AML-193 (cell line): ENCODE measurements at regions not wholly inside any gene's neighbourhood (a gene's known extent, or its start where the extent isn't known, plus 50 kb on each side); places are given as distances from the start of the nearest gene placed in this dataset.
"Not testable (repeated sequence)": the region's sequence is repeated elsewhere in the genome, so short reads cannot be mapped to it uniquely, and the experiment has no call there.

ENCODE experiments used
- DNase-seq, 2 experiments: peaks; one replicate each; lab custom pipeline; 2025; lab: John Stamatoyannopoulos, UW

DNA sequence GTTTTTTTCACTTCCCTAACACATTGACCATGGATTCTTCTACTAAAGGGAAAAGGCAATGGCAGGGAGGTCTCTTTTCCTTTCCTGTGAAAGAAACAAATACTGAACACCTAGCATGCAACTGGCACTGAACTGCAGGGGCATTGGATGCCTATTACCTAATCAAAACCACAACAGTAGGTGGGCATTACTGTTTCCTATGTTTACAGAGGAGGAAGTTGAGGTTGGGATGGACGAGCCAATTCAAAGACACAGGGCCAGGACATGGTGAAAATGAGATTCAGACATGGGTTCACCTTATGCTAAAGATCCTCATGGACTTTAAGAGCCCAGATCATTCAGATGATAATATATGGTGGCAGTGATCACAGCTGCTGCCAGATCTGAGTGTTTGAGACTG, 407.0 kb downstream of the MIAT start:
- DNase-seq: no peak

GRCh38 chr22:27065279-27065678, 407.9 kb downstream of the MIAT start:
- no peak for DNase-seq

- DNase-seq: no peak
These were observed 409.5 kb downstream of the MIAT start for GRCh38 chr22:27066856-27067255.

DNA sequence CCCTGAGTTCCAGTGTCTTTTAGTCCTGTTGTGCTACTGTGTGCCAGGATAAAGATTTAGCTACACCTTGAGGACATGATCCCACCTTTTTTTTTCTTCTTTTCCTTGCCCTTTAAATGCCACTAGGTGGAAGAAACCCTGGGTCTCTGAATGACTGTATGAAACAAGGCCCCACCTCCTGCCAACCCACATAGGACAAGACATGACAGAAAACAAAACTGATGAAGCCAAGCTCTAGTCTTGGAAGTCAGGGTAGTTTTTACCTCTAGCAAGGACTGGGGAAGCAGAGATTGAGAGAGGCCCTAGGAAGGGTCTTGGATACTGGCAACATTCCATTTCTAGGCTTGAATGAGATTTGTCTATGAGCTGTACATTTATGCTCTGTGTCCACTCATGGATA, 410.7 kb downstream of the MIAT start:
- no peak for DNase-seq

GRCh38 chr22:27070594-27070993, 413.2 kb downstream of the MIAT start:
- DNase-seq: no peak

DNA sequence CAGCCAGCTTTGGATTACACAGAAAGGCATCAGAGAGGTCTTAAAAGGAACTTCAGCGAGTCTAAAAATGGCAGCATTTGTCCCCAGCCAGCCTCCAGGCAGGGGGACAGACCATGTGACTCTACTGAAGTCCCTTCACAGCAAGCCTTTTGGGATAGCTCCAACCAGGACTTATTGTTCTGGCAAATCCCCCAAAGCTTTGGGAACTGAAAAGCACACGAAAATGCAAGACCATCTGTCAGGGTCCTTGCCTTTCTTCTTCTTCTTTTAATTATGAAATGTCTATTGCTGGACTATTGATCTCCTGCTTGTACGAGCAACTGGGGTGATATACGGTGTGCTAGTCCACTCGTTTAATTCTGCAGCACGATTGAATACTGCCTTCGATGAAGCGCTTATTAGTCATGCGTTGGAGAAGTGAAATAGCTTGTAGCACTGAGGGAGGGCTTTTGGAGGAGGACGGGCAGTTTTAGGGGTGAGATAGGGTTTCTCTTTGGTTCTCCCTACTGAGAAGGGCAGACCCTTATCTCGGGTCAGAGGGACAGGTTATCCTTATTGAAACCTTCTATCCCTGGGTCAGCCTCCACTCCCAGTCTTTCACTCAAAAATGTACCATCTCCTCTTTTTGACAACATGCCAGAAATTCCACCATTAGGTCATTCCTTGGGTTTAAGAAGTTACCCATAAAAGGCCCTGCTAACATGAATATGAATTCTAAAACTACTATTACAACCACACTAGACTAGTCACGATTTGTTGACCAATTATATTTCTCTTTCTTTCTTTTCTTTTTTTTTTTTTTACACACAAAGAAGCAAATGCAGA, 416.4 kb downstream of the MIAT start:
- DNase-seq: no peak

- no peak for DNase-seq
These were observed 417.8 kb downstream of the MIAT start for GRCh38 chr22:27075028-27075678.

- DNase-seq: no peak
These were observed 418.5 kb downstream of the MIAT start for GRCh38 chr22:27075891-27076290.

DNA sequence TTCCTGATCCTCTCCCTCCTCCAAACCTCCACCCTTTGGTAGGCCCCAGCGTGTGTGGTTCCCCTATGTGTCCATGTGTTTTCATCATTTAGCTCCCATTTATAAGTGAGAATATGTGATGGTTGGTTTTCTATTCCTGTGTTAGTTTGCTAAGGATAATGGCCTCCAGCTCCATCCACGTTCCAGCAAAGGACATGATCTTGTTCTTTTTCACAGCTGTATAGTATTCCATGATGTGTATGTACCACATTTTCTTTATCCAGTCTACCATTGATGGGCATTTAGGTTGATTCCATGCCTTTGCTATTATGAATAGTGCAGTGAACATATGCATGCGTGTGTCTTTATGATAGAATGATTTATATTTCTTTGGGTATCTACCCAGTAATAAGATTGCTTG, 420.7 kb downstream of the MIAT start:
- DNase-seq: not testable (repeated sequence)

- DNase-seq: no peak
These were observed 422.7 kb downstream of the MIAT start for GRCh38 chr22:27080036-27080578.

DNA sequence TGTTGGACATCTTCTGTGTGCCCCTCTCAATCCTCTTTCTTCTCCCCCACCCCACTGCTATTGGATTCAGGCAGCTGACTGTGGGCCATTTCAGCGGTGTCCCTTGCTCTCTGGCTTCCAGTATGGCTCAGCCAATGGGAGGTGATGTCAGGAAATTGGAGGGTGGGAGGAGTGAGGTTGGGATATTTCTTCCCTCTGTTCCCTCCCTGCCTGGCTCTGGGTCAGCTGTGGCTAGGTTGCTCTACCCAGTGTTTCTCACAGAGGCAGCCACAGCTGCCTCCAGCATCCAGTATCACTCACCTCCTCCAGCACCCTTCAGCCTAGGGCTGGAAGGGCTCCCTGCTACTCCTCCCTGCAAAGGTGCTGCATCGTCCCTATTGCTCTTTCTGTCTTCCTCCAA, 423.5 kb downstream of the MIAT start:
- no peak for DNase-seq

- no peak for DNase-seq
These were observed 426.2 kb downstream of the MIAT start for GRCh38 chr22:27083610-27084009.

- no peak for DNase-seq
These were observed 426.7 kb downstream of the MIAT start for GRCh38 chr22:27084130-27084529.

DNA sequence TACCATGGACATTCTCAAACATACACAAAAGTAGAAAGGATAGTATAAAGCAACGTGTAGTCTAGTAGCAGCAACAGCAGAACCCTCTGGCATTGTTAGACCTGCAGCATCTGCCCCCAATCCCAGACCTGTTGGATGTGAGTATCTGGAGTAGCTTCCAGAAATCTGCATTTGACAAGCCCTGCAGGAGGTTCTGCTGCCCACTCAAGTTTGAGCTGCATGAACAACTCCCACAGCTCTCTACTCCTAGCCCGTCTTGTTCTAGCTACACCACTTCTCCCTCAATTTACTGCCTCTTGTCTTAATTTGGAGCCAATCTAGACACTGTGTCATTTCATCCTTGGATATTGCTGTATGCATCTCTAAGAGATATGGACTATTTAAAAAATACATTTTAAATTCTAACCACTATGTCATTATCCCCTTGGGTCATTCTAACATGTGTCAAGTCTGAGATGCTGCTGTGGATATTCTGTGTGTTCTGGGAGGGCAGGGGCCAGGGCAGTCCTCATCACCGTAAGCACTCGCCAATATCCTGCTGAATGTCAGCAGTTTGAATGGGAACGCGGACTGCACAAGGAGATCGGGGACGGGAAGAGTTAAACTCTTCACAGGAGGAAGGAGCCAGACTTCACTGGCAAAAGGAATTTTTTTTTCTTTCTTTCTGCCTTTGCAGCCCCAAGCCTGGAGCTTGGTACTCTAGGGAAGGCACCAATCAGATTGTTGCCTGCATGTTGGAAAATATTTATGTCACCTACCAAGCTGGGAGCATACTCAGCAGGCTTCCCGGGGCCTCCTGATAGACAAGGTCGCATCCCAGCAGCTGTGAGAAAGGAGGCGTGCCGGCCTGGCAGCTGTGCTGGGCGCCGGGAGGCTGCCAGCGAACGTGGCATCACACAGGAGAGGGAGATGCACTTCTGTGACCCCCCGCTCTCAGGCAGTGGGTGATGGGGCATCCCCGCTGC, 429.0 kb downstream of the MIAT start:
- no peak for DNase-seq

- DNase-seq: no peak
These were observed 429.7 kb downstream of the MIAT start for GRCh38 chr22:27087051-27087450.

DNA sequence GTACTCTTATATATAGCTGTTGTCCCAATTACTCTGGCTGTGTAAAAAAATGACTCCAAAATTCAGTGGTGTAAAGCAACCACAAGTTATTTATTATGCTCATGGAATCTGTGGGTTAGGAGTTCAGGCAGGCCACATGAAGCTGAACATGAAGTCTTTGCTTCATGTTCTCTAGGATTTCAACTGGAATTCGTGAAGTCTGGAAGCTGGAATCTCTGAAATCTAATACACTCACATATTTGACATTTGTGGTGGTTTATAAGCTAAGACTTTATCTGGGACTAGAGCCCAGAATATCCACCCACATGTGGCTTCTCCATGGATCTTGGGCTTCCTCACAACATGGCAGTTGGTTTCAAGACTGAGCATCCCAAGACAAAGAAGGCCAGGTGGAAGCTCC, 430.6 kb downstream of the MIAT start:
- no peak for DNase-seq

- no peak for DNase-seq
These were observed 431.9 kb downstream of the MIAT start for GRCh38 chr22:27089264-27089663.

DNA sequence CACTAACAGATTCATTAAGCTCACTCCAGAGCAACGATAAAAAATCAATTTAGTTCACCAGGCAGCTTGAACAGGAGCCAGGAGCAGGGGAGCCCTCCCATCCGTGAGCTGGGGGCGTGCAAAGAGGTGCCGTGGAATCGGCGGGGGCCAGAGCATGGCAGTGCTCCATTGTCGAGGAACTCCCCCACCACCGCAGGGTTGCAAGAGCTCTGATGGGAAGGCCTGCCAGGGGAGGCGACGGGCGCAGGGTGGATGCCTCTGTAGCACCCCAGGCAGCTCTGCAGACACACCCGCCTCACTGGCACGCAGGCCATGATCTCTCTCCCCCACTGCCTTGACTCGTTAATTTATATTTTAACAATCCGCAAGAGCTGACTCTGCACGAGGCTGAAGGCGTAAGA, 433.2 kb downstream of the MIAT start:
- DNase-seq: no peak

DNA sequence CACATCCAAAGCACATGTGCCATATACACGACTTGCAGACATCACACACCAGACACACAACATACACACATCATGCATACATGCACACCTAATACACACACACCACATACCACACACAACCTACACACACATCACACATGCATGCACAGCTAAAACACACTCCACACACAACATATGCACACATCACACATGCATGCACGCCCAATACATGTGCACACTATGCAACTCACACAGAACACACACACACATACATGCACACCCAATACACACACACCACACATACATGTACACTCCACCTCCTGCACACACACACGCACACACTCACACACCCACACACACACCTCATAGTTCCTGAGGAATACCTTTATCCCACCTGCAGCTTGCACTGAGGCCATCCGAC, 436.0 kb downstream of the MIAT start:
- DNase-seq: no peak

GRCh38 chr22:27094633-27095308, 437.4 kb downstream of the MIAT start:
- DNase-seq: no peak

GRCh38 chr22:27097506-27097905, 440.1 kb downstream of the MIAT start:
- no peak for DNase-seq

DNA sequence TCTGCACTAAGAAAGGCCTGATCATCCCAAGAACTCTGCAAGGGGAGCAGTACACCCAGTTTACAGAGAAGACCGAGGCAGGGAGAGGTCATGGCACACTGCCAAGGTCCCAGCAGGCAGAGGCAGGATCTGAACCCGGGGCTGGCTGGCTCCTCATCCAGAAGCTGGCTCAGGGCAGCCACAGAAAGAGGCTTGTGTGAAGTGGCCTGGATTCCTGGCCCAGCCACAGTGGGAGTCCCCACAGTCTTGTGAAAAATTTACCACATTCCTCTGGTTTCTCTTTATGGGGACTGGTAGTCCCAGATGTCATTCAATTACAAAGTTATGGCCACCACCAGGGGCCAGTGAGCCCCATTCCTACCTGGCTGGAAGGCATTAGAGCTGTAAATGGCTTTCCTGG, 440.5 kb downstream of the MIAT start:
- no peak for DNase-seq
